ENCODE measurements at regions not wholly inside any gene's neighbourhood (a gene's known extent, or its start where the extent isn't known, plus 50 kb on each side); places are given as distances from the start of the nearest gene placed in this dataset.

- Histone ChIP-seq H3K27me3 (ENCODE audit: control insufficient read depth, insufficient read depth, low read length) (no peaks in the 10 kb centered on the region), H3K4me3 (ENCODE audit: low read length) (no peak overlapping the region), H3K4me1 (ENCODE audit: control insufficient read depth, insufficient read depth, low read length) (peaks cover 11% of the 10 kb centered on the region), H3K36me3 (ENCODE audit: insufficient read depth, low read length) (no peaks in the 10 kb centered on the region), H3K4me2 (ENCODE audit: low read length) (no peak overlapping the region), H3K9ac (ENCODE audit: low read depth, low read length) (no peak overlapping the region), H3K9me3 (replicated peaks; ENCODE audit: low read length) (no peaks in the 10 kb centered on the region)
These were observed 243.6 kb downstream of the SKIDA1 start for GRCh38 chr10:21281765-21282484.

- peaks cover 11% of the 10 kb centered on the region for H3K4me1 ChIP-seq (ENCODE audit: control insufficient read depth, insufficient read depth, low read length)
- H3K4me3 ChIP-seq (ENCODE audit: low read length): no peak overlapping the region
- H3K36me3 ChIP-seq (ENCODE audit: insufficient read depth, low read length): no peaks in the 10 kb centered on the region
- no peaks in the 10 kb centered on the region for H3K27me3 ChIP-seq (ENCODE audit: control insufficient read depth, insufficient read depth, low read length)
- H3K9ac ChIP-seq (ENCODE audit: low read depth, low read length): no peak overlapping the region
- no peaks in the 10 kb centered on the region for H3K9me3 ChIP-seq (replicated peaks; ENCODE audit: low read length)
- H3K4me2 ChIP-seq (ENCODE audit: low read length): no peak overlapping the region
These were observed 244.4 kb downstream of the SKIDA1 start for GRCh38 chr10:21280971-21281572.

- H3K9ac ChIP-seq (ENCODE audit: low read depth, low read length): no peak overlapping the region
- H3K9me3 ChIP-seq (replicated peaks; ENCODE audit: low read length): no peaks in the 10 kb centered on the region
- H3K4me3 ChIP-seq (ENCODE audit: low read length): no peak overlapping the region
- H3K4me2 ChIP-seq (ENCODE audit: low read length): no peak overlapping the region
- H3K4me1 ChIP-seq (ENCODE audit: control insufficient read depth, insufficient read depth, low read length): peaks cover 3% of the 10 kb centered on the region
- H3K36me3 ChIP-seq (ENCODE audit: insufficient read depth, low read length): no peaks in the 10 kb centered on the region
- no peaks in the 10 kb centered on the region for H3K27me3 ChIP-seq (ENCODE audit: control insufficient read depth, insufficient read depth, low read length)
These were observed 245.4 kb downstream of the SKIDA1 start for GRCh38 chr10:21280037-21280436.

GRCh38 chr10:21279217-21279575 is 246.3 kb downstream of the SKIDA1 start:
- Histone ChIP-seq H3K9ac (ENCODE audit: low read depth, low read length) (no peak overlapping the region), H3K27me3 (ENCODE audit: control insufficient read depth, insufficient read depth, low read length) (no peaks in the 10 kb centered on the region), H3K36me3 (ENCODE audit: insufficient read depth, low read length) (no peaks in the 10 kb centered on the region), H3K4me3 (ENCODE audit: low read length) (no peak overlapping the region), H3K4me2 (ENCODE audit: low read length) (no peak overlapping the region), H3K4me1 (ENCODE audit: control insufficient read depth, insufficient read depth, low read length) (peaks cover 3% of the 10 kb centered on the region), H3K9me3 (replicated peaks; ENCODE audit: low read length) (no peaks in the 10 kb centered on the region)

GRCh38 chr10:21278491-21279216 is 246.8 kb downstream of the SKIDA1 start:
- no peaks in the 10 kb centered on the region for H3K27me3 ChIP-seq (ENCODE audit: control insufficient read depth, insufficient read depth, low read length)
- peaks cover 3% of the 10 kb centered on the region for H3K4me1 ChIP-seq (ENCODE audit: control insufficient read depth, insufficient read depth, low read length)
- no peak overlapping the region for H3K4me2 ChIP-seq (ENCODE audit: low read length)
- no peaks in the 10 kb centered on the region for H3K36me3 ChIP-seq (ENCODE audit: insufficient read depth, low read length)
- H3K9me3 ChIP-seq (replicated peaks; ENCODE audit: low read length): no peaks in the 10 kb centered on the region
- H3K9ac ChIP-seq (ENCODE audit: low read depth, low read length): no peak overlapping the region
- H3K4me3 ChIP-seq (ENCODE audit: low read length): no peak overlapping the region

GRCh38 chr10:21273400-21273968 is 252.0 kb downstream of the SKIDA1 start:
- Histone ChIP-seq H3K9me3 (replicated peaks; ENCODE audit: low read length) (no peaks in the 10 kb centered on the region), H3K36me3 (ENCODE audit: insufficient read depth, low read length) (no peaks in the 10 kb centered on the region), H3K9ac (ENCODE audit: low read depth, low read length) (no peak overlapping the region), H3K4me1 (ENCODE audit: control insufficient read depth, insufficient read depth, low read length) (no peaks in the 10 kb centered on the region), H3K4me3 (ENCODE audit: low read length) (no peak overlapping the region), H3K4me2 (ENCODE audit: low read length) (no peak overlapping the region), H3K27me3 (ENCODE audit: control insufficient read depth, insufficient read depth, low read length) (no peaks in the 10 kb centered on the region)

GRCh38 chr10:21272643-21273399 is 252.7 kb downstream of the SKIDA1 start:
- no peaks in the 10 kb centered on the region for H3K4me1 ChIP-seq (ENCODE audit: control insufficient read depth, insufficient read depth, low read length)
- H3K9ac ChIP-seq (ENCODE audit: low read depth, low read length): no peak overlapping the region
- no peak overlapping the region for H3K4me2 ChIP-seq (ENCODE audit: low read length)
- H3K9me3 ChIP-seq (replicated peaks; ENCODE audit: low read length): no peaks in the 10 kb centered on the region
- no peaks in the 10 kb centered on the region for H3K36me3 ChIP-seq (ENCODE audit: insufficient read depth, low read length)
- no peak overlapping the region for H3K4me3 ChIP-seq (ENCODE audit: low read length)
- no peaks in the 10 kb centered on the region for H3K27me3 ChIP-seq (ENCODE audit: control insufficient read depth, insufficient read depth, low read length)

GRCh38 chr10:21270976-21271375 is 254.5 kb downstream of the SKIDA1 start:
- H3K4me3 ChIP-seq (ENCODE audit: low read length): no peak overlapping the region
- H3K9ac ChIP-seq (ENCODE audit: low read depth, low read length): no peak overlapping the region
- no peaks in the 10 kb centered on the region for H3K9me3 ChIP-seq (replicated peaks; ENCODE audit: low read length)
- H3K4me2 ChIP-seq (ENCODE audit: low read length): no peak overlapping the region
- H3K27me3 ChIP-seq (ENCODE audit: control insufficient read depth, insufficient read depth, low read length): no peaks in the 10 kb centered on the region
- H3K36me3 ChIP-seq (ENCODE audit: insufficient read depth, low read length): no peaks in the 10 kb centered on the region
- H3K4me1 ChIP-seq (ENCODE audit: control insufficient read depth, insufficient read depth, low read length): no peaks in the 10 kb centered on the region

- no peak overlapping the region for H3K9ac ChIP-seq (ENCODE audit: low read depth, low read length)
- no peaks in the 10 kb centered on the region for H3K9me3 ChIP-seq (replicated peaks; ENCODE audit: low read length)
- no peak overlapping the region for H3K4me3 ChIP-seq (ENCODE audit: low read length)
- no peaks in the 10 kb centered on the region for H3K36me3 ChIP-seq (ENCODE audit: insufficient read depth, low read length)
- no peaks in the 10 kb centered on the region for H3K27me3 ChIP-seq (ENCODE audit: control insufficient read depth, insufficient read depth, low read length)
- H3K4me1 ChIP-seq (ENCODE audit: control insufficient read depth, insufficient read depth, low read length): peaks cover 4% of the 10 kb centered on the region
- H3K4me2 ChIP-seq (ENCODE audit: low read length): no peak overlapping the region
These were observed 256.2 kb downstream of the SKIDA1 start for GRCh38 chr10:21269289-21269688.

GRCh38 chr10:21265622-21266021 is 259.9 kb downstream of the SKIDA1 start:
- peaks cover 4% of the 10 kb centered on the region for H3K4me1 ChIP-seq (ENCODE audit: control insufficient read depth, insufficient read depth, low read length)
- peaks cover 3% of the 10 kb centered on the region for H3K27me3 ChIP-seq (ENCODE audit: control insufficient read depth, insufficient read depth, low read length)
- no peak overlapping the region for H3K9ac ChIP-seq (ENCODE audit: low read depth, low read length)
- H3K9me3 ChIP-seq (replicated peaks; ENCODE audit: low read length): no peaks in the 10 kb centered on the region
- no peaks in the 10 kb centered on the region for H3K36me3 ChIP-seq (ENCODE audit: insufficient read depth, low read length)
- H3K4me2 ChIP-seq (ENCODE audit: low read length): no peak overlapping the region
- no peak overlapping the region for H3K4me3 ChIP-seq (ENCODE audit: low read length)

GRCh38 chr10:21264271-21264670 is 261.2 kb downstream of the SKIDA1 start:
- peaks cover 3% of the 10 kb centered on the region for H3K27me3 ChIP-seq (ENCODE audit: control insufficient read depth, insufficient read depth, low read length)
- no peak overlapping the region for H3K4me2 ChIP-seq (ENCODE audit: low read length)
- no peak overlapping the region for H3K9ac ChIP-seq (ENCODE audit: low read depth, low read length)
- H3K4me3 ChIP-seq (ENCODE audit: low read length): no peak overlapping the region
- H3K4me1 ChIP-seq (ENCODE audit: control insufficient read depth, insufficient read depth, low read length): peaks cover 4% of the 10 kb centered on the region
- H3K9me3 ChIP-seq (replicated peaks; ENCODE audit: low read length): no peaks in the 10 kb centered on the region
- H3K36me3 ChIP-seq (ENCODE audit: insufficient read depth, low read length): no peaks in the 10 kb centered on the region
